ENCODE measurements at regions not wholly inside any gene's neighbourhood (a gene's known extent, or its start where the extent isn't known, plus 50 kb on each side); places are given as distances from the start of the nearest gene placed in this dataset.
"Not testable (repeated sequence)": the region's sequence is repeated elsewhere in the genome, so short reads cannot be mapped to it uniquely, and the experiment has no call there.

- H3K27me3 Mint-ChIP-seq, result no peaks in the 10 kb centered on the region
- ChIA-PET POLR2A (no interaction called here), CTCF (no interaction called here)
- Histone ChIP-seq H3K27ac (ENCODE audit: low read depth in 1 of 2, low read length in 2 of 2) (no peak overlapping the region), H3K27me3 (ENCODE audit: control insufficient read depth in 1 of 2, insufficient read depth in 2 of 2, low read length in 2 of 2) (no peaks in the 10 kb centered on the region), H3K4me1 (ENCODE audit: insufficient read depth, low read length) (no peaks in the 10 kb centered on the region), H3K4me3 (ENCODE audit: low read length) (no peak overlapping the region), H3K36me3 (ENCODE audit: insufficient read depth, low read length) (no peaks in the 10 kb centered on the region), H3K9me3 (ENCODE audit: control insufficient read depth in 1 of 2, insufficient read depth in 1 of 2, low read length in 2 of 2) (no peaks in the 10 kb centered on the region)
- no peaks in the 10 kb centered on the region for H3K9me3 Mint-ChIP-seq
- H3K27ac Mint-ChIP-seq, result no peak overlapping the region
- DNase-seq, result no peak
- no peak for TF ChIP-seq CTCF (IDR thresholded peaks at IDR 0.05)
- H3K36me3 Mint-ChIP-seq (ENCODE audit: low read depth), result no peaks in the 10 kb centered on the region
- no peaks in the 10 kb centered on the region for H3K4me1 Mint-ChIP-seq (ENCODE audit: low read depth)
- ATAC-seq (ENCODE audit: poor library complexity), result no peak
- H3K4me3 Mint-ChIP-seq, result no peak overlapping the region
- intact Hi-C loops (cut with DNase I, micrococcal nuclease), result no loop called here
Observed at GRCh38 chr12:73863546-73863945, 674.1 kb upstream of the ATXN7L3B start.

- intact Hi-C loops (cut with DNase I, micrococcal nuclease), result no loop called here
- Histone ChIP-seq H3K27ac (ENCODE audit: low read depth in 1 of 2, low read length in 2 of 2) (no peak overlapping the region), H3K36me3 (ENCODE audit: insufficient read depth, low read length) (no peaks in the 10 kb centered on the region), H3K27me3 (ENCODE audit: control insufficient read depth in 1 of 2, insufficient read depth in 2 of 2, low read length in 2 of 2) (no peaks in the 10 kb centered on the region), H3K4me3 (ENCODE audit: low read length) (no peak overlapping the region), H3K4me1 (ENCODE audit: insufficient read depth, low read length) (no peaks in the 10 kb centered on the region), H3K9me3 (ENCODE audit: control insufficient read depth in 1 of 2, insufficient read depth in 1 of 2, low read length in 2 of 2) (no peaks in the 10 kb centered on the region)
- CTCF ChIA-PET, result no interaction called here
- TF ChIP-seq CTCF (IDR thresholded peaks at IDR 0.05), result no peak
- no peak overlapping the region for H3K4me3 Mint-ChIP-seq
- ATAC-seq (ENCODE audit: poor library complexity) (no peak), DNase-seq (no peak)
- H3K27ac Mint-ChIP-seq, result no peak overlapping the region
- H3K4me1 Mint-ChIP-seq (ENCODE audit: low read depth), result no peaks in the 10 kb centered on the region
- no peaks in the 10 kb centered on the region for H3K36me3 Mint-ChIP-seq (ENCODE audit: low read depth)
- no peaks in the 10 kb centered on the region for H3K27me3 Mint-ChIP-seq
- no peaks in the 10 kb centered on the region for H3K9me3 Mint-ChIP-seq
- POLR2A ChIA-PET, result no interaction called here
Observed at GRCh38 chr12:73867147-73867546, 670.5 kb upstream of the ATXN7L3B start.

- H3K27me3 ChIP-seq (ENCODE audit: control insufficient read depth in 1 of 2, insufficient read depth in 2 of 2, low read length in 2 of 2); DNase-seq; H3K4me1 Mint-ChIP-seq (ENCODE audit: low read depth); H3K4me3 ChIP-seq (ENCODE audit: low read length); H3K27ac Mint-ChIP-seq; H3K27me3 Mint-ChIP-seq; intact Hi-C loops (cut with DNase I, micrococcal nuclease); H3K27ac ChIP-seq (ENCODE audit: low read depth in 1 of 2, low read length in 2 of 2); CTCF ChIA-PET; POLR2A ChIA-PET; H3K4me3 Mint-ChIP-seq; H3K9me3 Mint-ChIP-seq; H3K36me3 Mint-ChIP-seq (ENCODE audit: low read depth); H3K4me1 ChIP-seq (ENCODE audit: insufficient read depth, low read length); ATAC-seq (ENCODE audit: poor library complexity); H3K9me3 ChIP-seq (ENCODE audit: control insufficient read depth in 1 of 2, insufficient read depth in 1 of 2, low read length in 2 of 2); H3K36me3 ChIP-seq (ENCODE audit: insufficient read depth, low read length): not testable (repeated sequence)
Observed at GRCh38 chr12:73877291-73877690, 660.3 kb upstream of the ATXN7L3B start.

- H3K27me3 Mint-ChIP-seq, result no peaks in the 10 kb centered on the region
- peaks cover 6% of the 10 kb centered on the region for H3K9me3 Mint-ChIP-seq
- no peak for TF ChIP-seq CTCF (IDR thresholded peaks at IDR 0.05)
- Histone ChIP-seq H3K27me3 (ENCODE audit: control insufficient read depth in 1 of 2, insufficient read depth in 2 of 2, low read length in 2 of 2) (no peaks in the 10 kb centered on the region), H3K27ac (ENCODE audit: low read depth in 1 of 2, low read length in 2 of 2) (no peak overlapping the region), H3K4me3 (ENCODE audit: low read length) (no peak overlapping the region), H3K36me3 (ENCODE audit: insufficient read depth, low read length) (no peaks in the 10 kb centered on the region), H3K9me3 (ENCODE audit: control insufficient read depth in 1 of 2, insufficient read depth in 1 of 2, low read length in 2 of 2) (no peaks in the 10 kb centered on the region), H3K4me1 (ENCODE audit: insufficient read depth, low read length) (no peaks in the 10 kb centered on the region)
- DNase-seq (no peak), ATAC-seq (ENCODE audit: poor library complexity) (no peak)
- POLR2A ChIA-PET, result no interaction called here
- intact Hi-C loops (cut with DNase I, micrococcal nuclease), result no loop called here
- CTCF ChIA-PET, result no interaction called here
- no peaks in the 10 kb centered on the region for H3K36me3 Mint-ChIP-seq (ENCODE audit: low read depth)
- H3K4me1 Mint-ChIP-seq (ENCODE audit: low read depth), result no peaks in the 10 kb centered on the region
- H3K4me3 Mint-ChIP-seq, result no peak overlapping the region
- H3K27ac Mint-ChIP-seq, result no peak overlapping the region
Observed at GRCh38 chr12:73892201-73892600, 645.4 kb upstream of the ATXN7L3B start.
